Lung (tissue), 11 donors: ENCODE measurements at regions not wholly inside any gene's neighbourhood (a gene's known extent, or its start where the extent isn't known, plus 50 kb on each side); places are given as distances from the start of the nearest gene placed in this dataset.

Source experiments
- ATAC-seq: fragments of 200-7000 bp; cut with Tn5 transposase; one replicate; pipeline ENCODE4 v1.9.1; 2020; ENCODE audit warnings: moderate number of reproducible peaks; ENCODE audit not compliant: insufficient read depth, low FRiP score
- DNase-seq, 3 donors: peaks; one replicate each; pipeline ENCODE4 v3.0.0-alpha.2; 2013 to 2017
- H3K27ac ChIP-seq, 2 donors: one replicate each; pipeline ENCODE4 v1.5.1; 2013; ENCODE audit warnings: mild to moderate bottlenecking in 2 of 2, moderate library complexity in 2 of 2, control low read depth in 1 of 2, inconsistent platforms in 1 of 2, low read depth in 1 of 2, low read length in 1 of 2
- H3K27me3 ChIP-seq, 3 donors: one replicate each; pipeline ENCODE4 v1.5.1; 2013; ENCODE audit warnings: low read length in 2 of 3; ENCODE audit not compliant: control insufficient read depth in 3 of 3, insufficient read depth in 3 of 3
- H3K36me3 ChIP-seq, 4 donors: one replicate each; pipeline ENCODE4 v1.5.1; 2013; ENCODE audit warnings: low read length in 4 of 4, mild to moderate bottlenecking in 1 of 4, moderate library complexity in 1 of 4; ENCODE audit not compliant: control insufficient read depth in 4 of 4, insufficient read depth in 4 of 4
- H3K4me1 ChIP-seq, 5 donors: one replicate each; pipeline ENCODE4 v1.5.1; 2013; ENCODE audit warnings: low read length in 5 of 5, mild to moderate bottlenecking in 2 of 5, moderate library complexity in 1 of 5; ENCODE audit not compliant: control insufficient read depth in 5 of 5, insufficient read depth in 5 of 5
- H3K4me3 ChIP-seq: one replicate; pipeline ENCODE4 v1.5.1; 2013; ENCODE audit warnings: mild to moderate bottlenecking, control low read depth, moderate library complexity
- H3K9ac ChIP-seq, 2 donors: one replicate each; pipeline ENCODE4 v1.5.1; 2013; ENCODE audit warnings: low read length in 2 of 2, control low read depth in 1 of 2; ENCODE audit not compliant: insufficient read depth in 1 of 2
- H3K9me3 ChIP-seq, 4 donors: one replicate each; pipeline ENCODE4 v1.5.1; 2013; ENCODE audit warnings: low read length in 3 of 4, mild to moderate bottlenecking in 1 of 4, moderate library complexity in 1 of 4; ENCODE audit not compliant: control insufficient read depth in 4 of 4, insufficient read depth in 3 of 4
- CTCF ChIP-seq: IDR thresholded peaks from 2 replicates; pipeline ENCODE4 v1.5.1; 2012; ENCODE audit warnings: mild to moderate bottlenecking; ENCODE audit errors: control extremely low read depth, extremely low read depth
- WGBS, 2 donors: extraction: QIAGEN DNeasy Blood & Tissue Kit; methylation state at CpG; one replicate each; pipeline ENCODE4 v1.1.7; 2013; 5-methylcytosine and 5-hydroxymethylcytosine counted together
- donor health status: control.
- donor health status: control.
- donor health status: Bipolar disorder and iron deficiency.
- donor health status: healthy.
- donor health status: DM: yes; HTN: yes; CAD: no.

- 60 to 72% methylated on average over 3 of the region's 3 CpGs for WGBS, 2 donors
- H3K27ac ChIP-seq, result no peak overlapping the region
Observed at GRCh38 chr2:176682278-176682677, 413.0 kb downstream of the MTX2 start.

GRCh38 chr2:176683618-176684111 lies 414.4 kb downstream of the MTX2 start:
- no peaks in the 10 kb centered on the region for H3K36me3 ChIP-seq
- H3K27ac ChIP-seq, result no peak overlapping the region
- H3K9ac ChIP-seq, result no peak overlapping the region
- H3K9me3 ChIP-seq, result no peaks in the 10 kb centered on the region
- H3K27me3 ChIP-seq, result peaks cover 0 to 3% (median 0%) of the 10 kb centered on the region in 3 donors
- DNase-seq (no peak), ATAC-seq (no peak)
- peaks cover 0 to 12% (median 0%) of the 10 kb centered on the region in 5 donors for H3K4me1 ChIP-seq
- H3K4me3 ChIP-seq, result no peak overlapping the region
- no peak for TF ChIP-seq CTCF
- WGBS, 2 donors, result 72 to 80% methylated on average over 1 of the region's 1 CpG

More at GRCh38 chr2:176682278-176682677, 413.0 kb downstream of the MTX2 start:
- Histone ChIP-seq H3K27me3 (peaks cover 0 to 3% (median 0%) of the 10 kb centered on the region in 3 donors), H3K36me3 (no peaks in the 10 kb centered on the region), H3K4me3 (no peak overlapping the region), H3K9me3 (no peaks in the 10 kb centered on the region), H3K4me1 (peaks cover 0 to 12% (median 0%) of the 10 kb centered on the region in 5 donors), H3K9ac (no peak overlapping the region)
- ATAC-seq (no peak), DNase-seq (peak in 2 of 3 donors; percentile 56 to 59)
- no peak for TF ChIP-seq CTCF

GRCh38 chr2:176685908-176686307 lies 416.7 kb downstream of the MTX2 start:
- 64 to 76% methylated on average over 3 of the region's 3 CpGs for WGBS, 2 donors
- Histone ChIP-seq H3K36me3 (no peaks in the 10 kb centered on the region), H3K9ac (no peak overlapping the region), H3K27ac (no peak overlapping the region), H3K4me3 (no peak overlapping the region), H3K9me3 (no peaks in the 10 kb centered on the region), H3K4me1 (peaks cover 0 to 14% (median 0%) of the 10 kb centered on the region in 5 donors), H3K27me3 (no peaks in the 10 kb centered on the region)
- TF ChIP-seq CTCF, result no peak
- ATAC-seq (peak; percentile 43), DNase-seq (peak in 1 of 3 donors; percentile 15)

GRCh38 chr2:176686328-176686727 lies 417.1 kb downstream of the MTX2 start:
- Histone ChIP-seq H3K4me3 (no peak overlapping the region), H3K4me1 (peaks cover 0 to 18% (median 0%) of the 10 kb centered on the region in 5 donors), H3K9ac (no peak overlapping the region), H3K9me3 (no peaks in the 10 kb centered on the region), H3K27me3 (no peaks in the 10 kb centered on the region), H3K27ac (no peak overlapping the region), H3K36me3 (no peaks in the 10 kb centered on the region)
- ATAC-seq, result no peak
- TF ChIP-seq CTCF, result no peak
- WGBS, 2 donors, result 65 to 81% methylated on average over 3 of the region's 3 CpGs
- no peak for DNase-seq
